ENCODE measurements at regions not wholly inside any gene's neighbourhood (a gene's known extent, or its start where the extent isn't known, plus 50 kb on each side); places are given as distances from the start of the nearest gene placed in this dataset.

- Histone ChIP-seq H3K4me1 (ENCODE audit: insufficient read depth, low read length, poor library complexity, severe bottlenecking) (no peaks in the 10 kb centered on the region), H3K79me2 (ENCODE audit: insufficient read depth, low read length) (no peaks in the 10 kb centered on the region), H2AFZ (ENCODE audit: low read length) (no peak overlapping the region), H3K9ac (ENCODE audit: low read depth, low read length, poor library complexity, severe bottlenecking) (no peak overlapping the region), H3K4me3 (ENCODE audit: low read length, poor library complexity, severe bottlenecking) (no peak overlapping the region), H3F3A (ENCODE audit: low read depth) (no peaks in the 10 kb centered on the region), H4K20me1 (ENCODE audit: insufficient read depth, low read length, poor library complexity, severe bottlenecking) (no peaks in the 10 kb centered on the region), H3K9me2 (replicated peaks; ENCODE audit: low read depth, low read length) (no peaks in the 10 kb centered on the region), H3K9me3 (ENCODE audit: insufficient read depth, low read depth, low read length) (no peaks in the 10 kb centered on the region), H3K27me3 (ENCODE audit: insufficient read depth, low read length, poor library complexity, severe bottlenecking) (no peaks in the 10 kb centered on the region), H3K4me2 (ENCODE audit: low read depth, low read length, poor library complexity, severe bottlenecking) (no peak overlapping the region), H3K36me3 (ENCODE audit: insufficient read depth, low read length) (no peaks in the 10 kb centered on the region)
- TF ChIP-seq EZH2phosphoT487 (IDR thresholded peaks at IDR 0.05; ENCODE audit: borderline replicate concordance) (no peak), CTCF (conservative IDR thresholded peaks at IDR 0.05; ENCODE audit: low read length) (no peak)
Measured at GRCh38 chr4:138308356-138308755, 66.2 kb upstream of the SLC7A11 start.

GRCh38 chr4:138307319-138307718 is 65.2 kb upstream of the SLC7A11 start:
- H3K79me2 ChIP-seq (ENCODE audit: insufficient read depth, low read length): no peaks in the 10 kb centered on the region
- H3K4me2 ChIP-seq (ENCODE audit: low read depth, low read length, poor library complexity, severe bottlenecking): no peak overlapping the region
- H3K9me3 ChIP-seq (ENCODE audit: insufficient read depth, low read depth, low read length): no peaks in the 10 kb centered on the region
- no peaks in the 10 kb centered on the region for H3K36me3 ChIP-seq (ENCODE audit: insufficient read depth, low read length)
- H3K9ac ChIP-seq (ENCODE audit: low read depth, low read length, poor library complexity, severe bottlenecking): no peak overlapping the region
- H2AFZ ChIP-seq (ENCODE audit: low read length): no peak overlapping the region
- H3K9me2 ChIP-seq (replicated peaks; ENCODE audit: low read depth, low read length): no peaks in the 10 kb centered on the region
- H3F3A ChIP-seq (ENCODE audit: low read depth): no peaks in the 10 kb centered on the region
- no peak overlapping the region for H3K4me3 ChIP-seq (ENCODE audit: low read length, poor library complexity, severe bottlenecking)
- no peaks in the 10 kb centered on the region for H3K4me1 ChIP-seq (ENCODE audit: insufficient read depth, low read length, poor library complexity, severe bottlenecking)
- TF ChIP-seq EZH2phosphoT487 (IDR thresholded peaks at IDR 0.05; ENCODE audit: borderline replicate concordance) (no peak), CTCF (conservative IDR thresholded peaks at IDR 0.05; ENCODE audit: low read length) (no peak)
- H3K27me3 ChIP-seq (ENCODE audit: insufficient read depth, low read length, poor library complexity, severe bottlenecking): no peaks in the 10 kb centered on the region
- H4K20me1 ChIP-seq (ENCODE audit: insufficient read depth, low read length, poor library complexity, severe bottlenecking): no peaks in the 10 kb centered on the region

GRCh38 chr4:138305050-138305449 is 62.9 kb upstream of the SLC7A11 start:
- H3K27me3 ChIP-seq (ENCODE audit: insufficient read depth, low read length, poor library complexity, severe bottlenecking): no peaks in the 10 kb centered on the region

More at GRCh38 chr4:138305050-138305449, 62.9 kb upstream of the SLC7A11 start:
- Histone ChIP-seq H3K9me2 (replicated peaks; ENCODE audit: low read depth, low read length) (no peaks in the 10 kb centered on the region), H3K4me2 (ENCODE audit: low read depth, low read length, poor library complexity, severe bottlenecking) (no peak overlapping the region), H3K79me2 (ENCODE audit: insufficient read depth, low read length) (no peaks in the 10 kb centered on the region), H3K9me3 (ENCODE audit: insufficient read depth, low read depth, low read length) (no peaks in the 10 kb centered on the region), H3K36me3 (ENCODE audit: insufficient read depth, low read length) (no peaks in the 10 kb centered on the region), H4K20me1 (ENCODE audit: insufficient read depth, low read length, poor library complexity, severe bottlenecking) (no peaks in the 10 kb centered on the region), H3K4me3 (ENCODE audit: low read length, poor library complexity, severe bottlenecking) (no peak overlapping the region), H3F3A (ENCODE audit: low read depth) (no peaks in the 10 kb centered on the region), H3K4me1 (ENCODE audit: insufficient read depth, low read length, poor library complexity, severe bottlenecking) (no peaks in the 10 kb centered on the region), H3K9ac (ENCODE audit: low read depth, low read length, poor library complexity, severe bottlenecking) (no peak overlapping the region), H2AFZ (ENCODE audit: low read length) (no peak overlapping the region)
- no peak for TF ChIP-seq CTCF (conservative IDR thresholded peaks at IDR 0.05; ENCODE audit: low read length)
- TF ChIP-seq EZH2phosphoT487 (IDR thresholded peaks at IDR 0.05; ENCODE audit: borderline replicate concordance): no peak
